ENCODE measurements at regions not wholly inside any gene's neighbourhood (a gene's known extent, or its start where the extent isn't known, plus 50 kb on each side); places are given as distances from the start of the nearest gene placed in this dataset.

GRCh38 chr5:120960510-120960909, 496.4 kb downstream of the PRR16 start (continued):
- TF ChIP-seq MGA (IDR thresholded peaks at IDR 0.05) (no peak), ZNF609 (CRISPR knock-in tag; IDR thresholded peaks at IDR 0.05; ENCODE audit: borderline replicate concordance) (no peak), ZNF445 (CRISPR knock-in tag; IDR thresholded peaks at IDR 0.05; ENCODE audit: low read depth) (no peak), TCF7 (IDR thresholded peaks at IDR 0.05; ENCODE audit: borderline replicate concordance) (no peak), POLR2G (IDR thresholded peaks at IDR 0.05; ENCODE audit: low read depth, low read length) (no peak), MLLT1 (IDR thresholded peaks at IDR 0.05) (no peak), MCM2 (IDR thresholded peaks at IDR 0.05; ENCODE audit: low read depth) (no peak), WHSC1 (IDR thresholded peaks at IDR 0.05; ENCODE audit: low read length) (no peak), BHLHE40 (IDR thresholded peaks at IDR 0.05; ENCODE audit: low read length) (no peak), KAT8 (IDR thresholded peaks at IDR 0.05; ENCODE audit: low read depth) (no peak), GABPB2 (CRISPR knock-in tag; conservative IDR thresholded peaks at IDR 0.05) (no peak)

All from K562 (cell line).